HepG2 (cell line): ENCODE measurements at regions not wholly inside any gene's neighbourhood (a gene's known extent, or its start where the extent isn't known, plus 50 kb on each side); places are given as distances from the start of the nearest gene placed in this dataset.

Source experiments
- ATAC-seq: fragments of 200-7000 bp; cut with Tn5 transposase; 3 replicates; pipeline ENCODE4 v1.9.1; 2020; ENCODE audit warnings: mild to moderate bottlenecking, moderate library complexity
- BruUV-seq: library from RNA; stranded (reverse); fragments of 400-500 nt; replicated peaks from 2 replicates; lab custom pipeline; 2021; lab: Mats Ljungman, UMichigan
- CTCF ChIA-PET: fragments of 300-600 bp; formaldehyde crosslinking; extraction: SDS; loops from one replicate; lab custom pipeline; 2021; ENCODE audit warnings: low total read pairs, inconsistent platforms, low intra/inter-chr PET ratio; lab: Yijun Ruan, JAX
- POLR2A ChIA-PET: fragments of 350-600 bp; sonication (Branson Sonifier 250); formaldehyde crosslinking; loops from one replicate; lab custom pipeline; 2020; ENCODE audit warnings: antibody characterized with exemption, inconsistent platforms; lab: Yijun Ruan, JAX
- DNase-seq: peaks from one replicate; pipeline ENCODE4 v3.0.0-alpha.2; 2015; ENCODE audit warnings: low spot score
- FAIRE-seq: peaks from 3 replicates; lab custom pipeline; 2011; peaks lifted over from hg19 to GRCh38; lab: Jason Lieb, UNC
- H2AFZ ChIP-seq: one replicate; pipeline ENCODE4 v1.6.1; 2011; ENCODE audit warnings: low read length, inconsistent platforms
- H3K27ac ChIP-seq: fragments of 300-600 bp; 3 replicates; pipeline ENCODE4 v1.8.0; 2011; ENCODE audit warnings: mixed run types, mild to moderate bottlenecking, mixed read lengths, low read length, inconsistent platforms; ENCODE audit not compliant: insufficient read depth; ENCODE audit errors: extremely low read length
- H3K27me3 ChIP-seq, 2 experiments: fragments of 200-600 bp in 1 of 2; 2 replicates in 1 of 2; 3 replicates in 1 of 2; pipeline versions ENCODE4 v1.6.0 to v1.8.0; 2011; ENCODE audit warnings: low read length in 2 of 2, mild to moderate bottlenecking in 2 of 2, moderate library complexity in 2 of 2, inconsistent platforms in 1 of 2; ENCODE audit not compliant: insufficient read depth in 2 of 2, control insufficient read depth in 1 of 2
- H3K36me3 ChIP-seq, 2 experiments: fragments of 200-600 bp in 1 of 2; replicated peaks in 1 of 2; 2 replicates in 1 of 2; 3 replicates in 1 of 2; pipeline versions ENCODE4 v1.5.1 to v1.8.0; 2011; ENCODE audit warnings: low read length in 2 of 2, inconsistent platforms in 1 of 2; ENCODE audit not compliant: insufficient read depth in 2 of 2, control insufficient read depth in 1 of 2
- H3K4me1 ChIP-seq: 2 replicates; pipeline ENCODE4 v1.5.1; 2012; ENCODE audit warnings: low read length, inconsistent platforms; ENCODE audit not compliant: insufficient read depth
- H3K4me2 ChIP-seq: 2 replicates; pipeline ENCODE4 v1.6.0; 2011; ENCODE audit warnings: low read depth, low read length, inconsistent platforms
- H3K4me3 ChIP-seq, 3 experiments: fragments of 200-600 bp in 1 of 3; sonication (generic), shearing (Covaris generic) in 1 of 3; replicated peaks in 1 of 3; 2 replicates each; pipeline ENCODE4 v1.5.1; 2011 to 2016; ENCODE audit warnings: low read length in 3 of 3, inconsistent platforms in 2 of 3, low read depth in 2 of 3, mild to moderate bottlenecking in 2 of 3, control low read depth in 1 of 3, mixed read lengths in 1 of 3; ENCODE audit not compliant: insufficient read depth in 1 of 3
- H3K79me2 ChIP-seq: one replicate; pipeline ENCODE4 v1.6.1; 2011; ENCODE audit warnings: low read length, inconsistent platforms; ENCODE audit not compliant: insufficient read depth
- H3K9ac ChIP-seq: 2 replicates; pipeline ENCODE4 v1.6.0; 2011; ENCODE audit warnings: mild to moderate bottlenecking, low read depth, low read length, inconsistent platforms; ENCODE audit not compliant: insufficient read depth
- H3K9me3 ChIP-seq: 2 replicates; pipeline ENCODE4 v1.5.1; 2012; ENCODE audit warnings: mild to moderate bottlenecking, low read length
- H4K20me1 ChIP-seq: 2 replicates; pipeline ENCODE4 v1.6.0; 2011; ENCODE audit warnings: inconsistent platforms, mild to moderate bottlenecking, low read length, moderate library complexity; ENCODE audit not compliant: insufficient read depth
- DR1 ChIP-seq: sonication (generic); formaldehyde crosslinking; IDR thresholded peaks from 2 replicates; pipeline ENCODE4 v1.8.0; 2021; ENCODE audit warnings: mild to moderate bottlenecking, missing genetic modification reagents, inconsistent platforms
- HCFC1 ChIP-seq: fragments of 150-350 bp; IDR thresholded peaks from 2 replicates; pipeline ENCODE4 v1.6.1; 2014; ENCODE audit warnings: low read depth, low read length
- HOXD1 ChIP-seq: sonication (generic); formaldehyde crosslinking; IDR thresholded peaks from 2 replicates; pipeline ENCODE4 v1.5.0; 2020; ENCODE audit warnings: missing genetic modification reagents
- ZBTB39 ChIP-seq: sonication (generic); formaldehyde crosslinking; IDR thresholded peaks from 2 replicates; pipeline ENCODE4 v1.5.0; 2020; ENCODE audit warnings: missing genetic modification reagents
- ZNF12 ChIP-seq: sonication (generic); formaldehyde crosslinking; IDR thresholded peaks from 2 replicates; pipeline ENCODE4 v1.5.0; 2020; ENCODE audit warnings: missing genetic modification reagents
- WGBS: methylation state at CpG from one replicate; pipeline ENCODE4 v1.1.6; 2017; ENCODE audit warnings: low lambda C conversion rate; 5-methylcytosine and 5-hydroxymethylcytosine counted together
- in situ Hi-C: cut with HindIII; loops from 2 replicates; pipeline ENCODE4 v1.10.0; 2017; ENCODE audit warnings: low pct_unique_long_range_greater_than_20kb; ENCODE audit not compliant: extremely low pct_ligation_motif_present
- intact Hi-C: fragments of 100-400 bp; cut with micrococcal nuclease; formaldehyde crosslinking; loops from one replicate; pipeline ENCODE4 v1.10.0; 2022; ENCODE audit not compliant: unreplicated experiment
- TF ChIP-seq, protein P1 (sequence below): sonication (generic); formaldehyde crosslinking; IDR thresholded peaks from 2 replicates; pipeline ENCODE4 v1.4.0; 2020; ENCODE audit warnings: missing genetic modification reagents

DNA sequence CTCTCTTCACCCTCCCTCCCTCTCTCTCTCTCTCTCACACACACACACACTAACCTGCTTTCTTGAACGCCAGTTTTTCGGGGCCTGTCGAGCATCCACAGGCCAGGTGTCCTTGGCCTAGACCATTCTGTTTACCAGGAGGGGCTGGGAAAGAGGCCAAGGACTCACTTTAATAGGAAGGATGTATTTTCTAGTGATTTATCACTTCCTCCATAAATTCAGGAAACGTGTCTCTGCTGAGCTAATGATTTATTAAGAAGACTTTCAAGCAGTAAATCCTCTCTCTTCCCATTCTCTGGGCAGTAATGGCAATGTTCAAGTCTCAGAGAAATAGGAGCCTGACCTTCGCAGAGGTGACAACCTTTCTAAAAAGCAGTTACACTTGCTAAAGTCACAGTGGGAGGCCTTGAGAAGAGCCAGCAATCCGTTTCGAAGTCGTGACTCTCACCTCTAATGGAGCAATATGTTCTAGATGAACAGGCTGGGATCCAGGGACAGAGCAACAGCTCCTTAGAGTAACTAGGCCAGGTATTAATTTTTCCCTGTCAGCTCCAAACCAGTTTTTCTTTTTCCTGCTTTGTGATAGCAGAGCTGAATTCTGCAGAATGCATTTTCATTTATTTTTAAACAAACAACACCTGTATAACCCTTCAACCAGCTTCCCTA lies 1357.5 kb upstream of the SORCS1 start:
- Histone ChIP-seq H3K27me3 (no peaks in the 10 kb centered on the region), H3K4me2 (no peak overlapping the region), H3K4me1 (no peaks in the 10 kb centered on the region), H4K20me1 (no peaks in the 10 kb centered on the region), H3K27ac (no peak overlapping the region), H3K4me3 (no peak overlapping the region), H3K9ac (no peak overlapping the region), H3K9me3 (peaks cover 81% of the 10 kb centered on the region), H3K79me2 (no peaks in the 10 kb centered on the region), H2AFZ (no peak overlapping the region), H3K36me3 (no peaks in the 10 kb centered on the region)
- ChIA-PET POLR2A (no interaction called here), CTCF (no interaction called here)
- 0% methylated on average over 8 of the region's 8 CpGs for WGBS
- FAIRE-seq, result no peak
- TF ChIP-seq ZBTB39 (no peak), HCFC1 (no peak), DR1 (no peak), HOXD1 (CRISPR knock-in tag) (no peak)
- TF ChIP-seq, protein P1, sequence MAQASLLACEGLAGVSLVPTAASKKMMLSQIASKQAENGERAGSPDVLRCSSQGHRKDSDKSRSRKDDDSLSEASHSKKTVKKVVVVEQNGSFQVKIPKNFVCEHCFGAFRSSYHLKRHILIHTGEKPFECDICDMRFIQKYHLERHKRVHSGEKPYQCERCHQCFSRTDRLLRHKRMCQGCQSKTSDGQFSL, result no peak
- BruUV-seq, result no TSS peak
- DNase-seq, result no peak
- intact Hi-C loops, result no loop called here
- ATAC-seq, result no peak
- in situ Hi-C loops, result no loop called here

- in situ Hi-C loops (no loop called here), intact Hi-C loops (no loop called here)
- WGBS, result 0% methylated on average over 2 of the region's 2 CpGs
- DNase-seq, result no peak
- Histone ChIP-seq H3K36me3 (no peaks in the 10 kb centered on the region), H3K79me2 (no peaks in the 10 kb centered on the region), H3K9ac (no peak overlapping the region)
- POLR2A ChIA-PET, result no interaction called here
- TF ChIP-seq ZNF12 (CRISPR knock-in tag), result no peak
- TF ChIP-seq, all 625 proteins: peak for 0
- no TSS peak for BruUV-seq
- H3K9me3 ChIP-seq, result peaks cover 88% of the 10 kb centered on the region
- no peak overlapping the region for H3K4me2 ChIP-seq
- H2AFZ ChIP-seq, result no peak overlapping the region
- H3K4me3 ChIP-seq, result no peak overlapping the region
- no peaks in the 10 kb centered on the region for H3K27me3 ChIP-seq
- H4K20me1 ChIP-seq, result no peaks in the 10 kb centered on the region
- no peaks in the 10 kb centered on the region for H3K4me1 ChIP-seq
- no peak for ATAC-seq
- no peak for FAIRE-seq
- CTCF ChIA-PET, result no interaction called here
- H3K27ac ChIP-seq, result no peak overlapping the region
Observed at GRCh38 chr10:108515821-108516220, 1351.3 kb upstream of the SORCS1 start.
